ENCODE measurements at regions not wholly inside any gene's neighbourhood (a gene's known extent, or its start where the extent isn't known, plus 50 kb on each side); places are given as distances from the start of the nearest gene placed in this dataset.

GRCh38 chr11:100563541-100564280 is 123.4 kb upstream of the ARHGAP42 start:
- Histone ChIP-seq H2AFZ (ENCODE audit: low read length) (peak overlapping the region; percentile 22), H3K79me2 (ENCODE audit: insufficient read depth, low read length) (no peaks in the 10 kb centered on the region), H3K36me3 (ENCODE audit: insufficient read depth, low read length) (no peaks in the 10 kb centered on the region), H3K27me3 (ENCODE audit: insufficient read depth, low read length) (peaks cover 5% of the 10 kb centered on the region), H3K4me3 (ENCODE audit: insufficient read depth, low read length) (no peak overlapping the region), H4K20me1 (ENCODE audit: insufficient read depth, low read length) (no peaks in the 10 kb centered on the region), H3K4me2 (ENCODE audit: insufficient read depth, low read length) (no peak overlapping the region), H3K9me3 (ENCODE audit: low read depth, low read length) (no peaks in the 10 kb centered on the region), H3K27ac (ENCODE audit: low read depth, low read length) (no peak overlapping the region), H3K4me1 (ENCODE audit: insufficient read depth, low read length) (peaks cover 16% of the 10 kb centered on the region)
- DNase-seq (ENCODE audit: insufficient read length, low spot score, missing footprints), result no peak
- TF ChIP-seq, protein P1, sequence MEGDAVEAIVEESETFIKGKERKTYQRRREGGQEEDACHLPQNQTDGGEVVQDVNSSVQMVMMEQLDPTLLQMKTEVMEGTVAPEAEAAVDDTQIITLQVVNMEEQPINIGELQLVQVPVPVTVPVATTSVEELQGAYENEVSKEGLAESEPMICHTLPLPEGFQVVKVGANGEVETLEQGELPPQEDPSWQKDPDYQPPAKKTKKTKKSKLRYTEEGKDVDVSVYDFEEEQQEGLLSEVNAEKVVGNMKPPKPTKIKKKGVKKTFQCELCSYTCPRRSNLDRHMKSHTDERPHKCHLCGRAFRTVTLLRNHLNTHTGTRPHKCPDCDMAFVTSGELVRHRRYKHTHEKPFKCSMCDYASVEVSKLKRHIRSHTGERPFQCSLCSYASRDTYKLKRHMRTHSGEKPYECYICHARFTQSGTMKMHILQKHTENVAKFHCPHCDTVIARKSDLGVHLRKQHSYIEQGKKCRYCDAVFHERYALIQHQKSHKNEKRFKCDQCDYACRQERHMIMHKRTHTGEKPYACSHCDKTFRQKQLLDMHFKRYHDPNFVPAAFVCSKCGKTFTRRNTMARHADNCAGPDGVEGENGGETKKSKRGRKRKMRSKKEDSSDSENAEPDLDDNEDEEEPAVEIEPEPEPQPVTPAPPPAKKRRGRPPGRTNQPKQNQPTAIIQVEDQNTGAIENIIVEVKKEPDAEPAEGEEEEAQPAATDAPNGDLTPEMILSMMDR (IDR thresholded peaks at IDR 0.05; ENCODE audit: extremely low read depth, low read depth, low read length), result no peak

GRCh38 chr11:100573911-100574513 is 113.1 kb upstream of the ARHGAP42 start:
- Histone ChIP-seq H2AFZ (ENCODE audit: low read length) (peak overlapping the region; percentile 48), H3K4me3 (ENCODE audit: insufficient read depth, low read length) (no peak overlapping the region), H4K20me1 (ENCODE audit: insufficient read depth, low read length) (no peaks in the 10 kb centered on the region), H3K27me3 (ENCODE audit: insufficient read depth, low read length) (no peaks in the 10 kb centered on the region), H3K79me2 (ENCODE audit: insufficient read depth, low read length) (no peaks in the 10 kb centered on the region), H3K27ac (ENCODE audit: low read depth, low read length) (no peak overlapping the region), H3K4me2 (ENCODE audit: insufficient read depth, low read length) (no peak overlapping the region), H3K36me3 (ENCODE audit: insufficient read depth, low read length) (no peaks in the 10 kb centered on the region), H3K9me3 (ENCODE audit: low read depth, low read length) (no peaks in the 10 kb centered on the region), H3K4me1 (ENCODE audit: insufficient read depth, low read length) (no peaks in the 10 kb centered on the region)
- DNase-seq (ENCODE audit: insufficient read length, low spot score, missing footprints), result no peak
- TF ChIP-seq, protein P1 (IDR thresholded peaks at IDR 0.05; ENCODE audit: extremely low read depth, low read depth, low read length), result no peak

DNA sequence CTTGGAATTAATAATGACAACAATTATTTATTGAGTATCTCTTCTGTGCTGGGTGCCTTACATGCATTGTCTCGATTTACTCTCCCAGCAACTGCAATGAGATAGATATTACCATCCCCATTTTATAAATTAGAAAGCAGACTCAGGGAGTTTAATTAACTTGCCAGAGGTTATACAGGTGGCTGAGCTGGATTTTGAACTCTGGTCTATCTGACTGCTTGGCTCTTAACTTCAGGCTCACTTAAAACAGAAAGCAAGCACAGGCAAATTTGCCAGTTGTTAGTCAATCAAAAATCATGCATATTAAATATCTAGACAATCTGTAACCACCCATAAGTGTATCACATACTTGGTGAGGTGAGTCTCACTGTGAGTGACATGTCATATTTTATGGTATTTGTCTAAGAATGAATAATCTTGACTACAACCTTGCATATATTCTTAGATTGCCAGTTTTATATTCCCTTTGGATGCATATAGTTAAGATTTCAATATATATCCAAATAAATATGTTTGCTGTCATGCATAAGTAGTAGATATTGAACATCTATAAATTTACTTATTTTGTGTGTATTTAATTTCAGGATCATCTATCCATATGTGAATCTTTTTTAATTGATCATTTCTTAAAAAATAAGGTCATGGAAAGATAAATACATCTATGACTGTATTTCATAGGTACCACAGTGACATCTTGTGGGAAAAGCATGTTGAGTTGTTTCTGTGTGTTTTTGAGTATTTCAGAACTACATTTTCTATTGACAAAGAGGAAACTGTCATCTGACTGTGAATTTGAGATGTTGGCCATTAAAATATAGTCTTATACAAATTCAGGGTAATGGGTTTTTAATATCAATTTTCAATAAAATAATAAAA is 112.0 kb upstream of the ARHGAP42 start:
- Histone ChIP-seq H3K4me3 (ENCODE audit: insufficient read depth, low read length) (no peak overlapping the region), H3K79me2 (ENCODE audit: insufficient read depth, low read length) (no peaks in the 10 kb centered on the region), H3K4me2 (ENCODE audit: insufficient read depth, low read length) (no peak overlapping the region), H3K9me3 (ENCODE audit: low read depth, low read length) (no peaks in the 10 kb centered on the region), H3K36me3 (ENCODE audit: insufficient read depth, low read length) (no peaks in the 10 kb centered on the region), H4K20me1 (ENCODE audit: insufficient read depth, low read length) (no peaks in the 10 kb centered on the region), H3K27me3 (ENCODE audit: insufficient read depth, low read length) (no peaks in the 10 kb centered on the region), H2AFZ (ENCODE audit: low read length) (no peak overlapping the region), H3K27ac (ENCODE audit: low read depth, low read length) (no peak overlapping the region), H3K4me1 (ENCODE audit: insufficient read depth, low read length) (no peaks in the 10 kb centered on the region)
- DNase-seq (ENCODE audit: insufficient read length, low spot score, missing footprints), result no peak
- TF ChIP-seq, protein P1 (IDR thresholded peaks at IDR 0.05; ENCODE audit: extremely low read depth, low read depth, low read length), result peak; percentile 46
